ENCODE measurements at regions not wholly inside any gene's neighbourhood (a gene's known extent, or its start where the extent isn't known, plus 50 kb on each side); places are given as distances from the start of the nearest gene placed in this dataset.

DNA sequence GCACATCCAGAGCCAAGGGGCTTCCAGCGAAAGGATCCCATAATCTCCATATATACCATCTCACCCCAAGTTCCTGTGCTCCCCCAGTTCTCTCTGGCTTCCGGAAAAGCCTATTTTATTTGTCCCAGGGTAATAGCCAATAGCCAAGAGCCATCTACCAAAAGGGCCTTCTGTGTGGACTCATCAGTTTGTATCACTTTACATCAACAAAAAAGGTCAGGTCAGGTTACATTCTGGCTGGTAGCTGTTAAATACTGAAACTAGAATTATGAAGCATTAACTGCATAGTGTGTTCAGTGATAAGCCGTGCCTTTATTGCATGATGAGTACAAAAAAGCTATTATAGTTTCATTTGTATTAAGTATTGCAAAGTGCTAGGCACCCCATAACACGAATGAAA is 223.7 kb downstream of the IRS1 start:
- Histone ChIP-seq H3K4me3 (no peak overlapping the region), H3K4me1 (replicated peaks) (peaks cover 25% of the 10 kb centered on the region), H3K27ac (no peak overlapping the region), H3K36me3 (no peaks in the 10 kb centered on the region), H3K9me3 (replicated peaks) (no peaks in the 10 kb centered on the region), H3K27me3 (replicated peaks) (no peaks in the 10 kb centered on the region)
- DNase-seq (ENCODE audit: low read depth in 1 of 2, low spot score in 2 of 2) = no peak

DNA sequence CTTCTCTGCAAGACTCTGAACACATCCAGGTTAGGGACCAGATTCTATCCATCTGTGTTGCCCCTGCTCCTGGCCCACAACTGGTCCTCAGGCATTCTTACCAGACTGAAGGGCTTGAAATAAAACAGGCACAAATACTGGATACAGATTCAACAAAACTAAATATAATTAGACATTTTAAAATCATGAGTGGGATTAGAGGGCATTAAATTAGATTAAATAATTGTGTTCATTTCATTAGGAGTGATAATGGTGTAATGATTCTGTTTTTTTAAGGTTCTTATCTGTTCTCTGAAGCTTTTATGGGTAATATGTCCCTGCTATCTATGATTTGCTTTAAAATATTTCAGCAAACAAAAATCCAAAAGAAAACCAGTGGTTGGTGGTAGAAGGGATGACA is 226.5 kb downstream of the IRS1 start:
- no peaks in the 10 kb centered on the region for H3K9me3 ChIP-seq (replicated peaks)
- H3K36me3 ChIP-seq = no peaks in the 10 kb centered on the region
- 0 out of 2 replicates have a peak, but pooled peaks cover 3% of the 10 kb centered on the region for H3K4me1 ChIP-seq (replicated peaks)
- DNase-seq (ENCODE audit: low read depth in 1 of 2, low spot score in 2 of 2) = no peak
- no peak overlapping the region for H3K4me3 ChIP-seq
- no peaks in the 10 kb centered on the region for H3K27me3 ChIP-seq (replicated peaks)
- H3K27ac ChIP-seq = no peak overlapping the region

DNA sequence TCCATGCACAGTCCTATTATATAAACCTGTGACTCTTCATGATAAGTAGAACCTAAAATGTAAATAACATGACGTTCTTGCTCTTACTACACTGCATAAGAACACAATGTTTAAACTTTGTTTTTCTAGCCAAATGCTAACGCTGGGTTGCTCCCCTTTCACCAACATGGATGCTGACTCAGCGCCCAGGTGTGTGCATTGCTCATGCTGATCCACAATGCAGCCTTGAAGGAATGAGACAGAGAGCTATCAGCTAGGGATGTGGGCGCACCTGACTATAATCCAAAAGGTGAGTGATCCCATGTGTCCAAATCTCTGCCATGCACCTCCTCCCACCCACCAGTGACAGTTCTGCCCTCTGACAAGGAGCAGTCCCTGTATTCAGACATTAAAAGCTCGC is 235.0 kb downstream of the IRS1 start:
- no peaks in the 10 kb centered on the region for H3K9me3 ChIP-seq (replicated peaks)
- no peaks in the 10 kb centered on the region for H3K36me3 ChIP-seq
- no peak overlapping the region for H3K4me3 ChIP-seq
- H3K27me3 ChIP-seq (replicated peaks) = no peaks in the 10 kb centered on the region
- no peak for DNase-seq (ENCODE audit: low read depth in 1 of 2, low spot score in 2 of 2)
- no peaks in the 10 kb centered on the region for H3K4me1 ChIP-seq (replicated peaks)
- H3K27ac ChIP-seq = no peak overlapping the region

DNA sequence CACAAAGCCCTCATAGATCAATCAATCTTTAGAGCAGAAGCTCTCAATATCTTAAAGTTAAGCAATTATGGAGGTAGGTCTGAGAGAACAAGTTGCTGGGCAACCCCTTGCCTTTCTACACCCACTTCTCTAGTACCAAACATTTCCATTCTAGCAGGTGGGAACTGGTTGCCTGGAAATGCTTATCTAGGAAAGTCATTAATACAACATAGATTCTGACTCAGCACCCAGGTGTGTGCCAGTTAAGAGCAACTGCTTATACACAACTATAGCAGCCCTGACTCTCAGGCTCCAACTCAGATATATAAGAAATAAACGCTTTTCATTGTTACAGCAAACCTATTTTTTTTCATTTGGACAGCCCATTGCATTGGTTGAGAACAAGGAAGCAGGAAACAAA is 237.7 kb downstream of the IRS1 start:
- no peak overlapping the region for H3K27ac ChIP-seq
- H3K4me1 ChIP-seq (replicated peaks) = peaks cover under 1% of the 10 kb centered on the region
- no peaks in the 10 kb centered on the region for H3K9me3 ChIP-seq (replicated peaks)
- no peaks in the 10 kb centered on the region for H3K36me3 ChIP-seq
- H3K27me3 ChIP-seq (replicated peaks) = no peaks in the 10 kb centered on the region
- DNase-seq (ENCODE audit: low read depth in 1 of 2, low spot score in 2 of 2) = no peak
- no peak overlapping the region for H3K4me3 ChIP-seq

DNA sequence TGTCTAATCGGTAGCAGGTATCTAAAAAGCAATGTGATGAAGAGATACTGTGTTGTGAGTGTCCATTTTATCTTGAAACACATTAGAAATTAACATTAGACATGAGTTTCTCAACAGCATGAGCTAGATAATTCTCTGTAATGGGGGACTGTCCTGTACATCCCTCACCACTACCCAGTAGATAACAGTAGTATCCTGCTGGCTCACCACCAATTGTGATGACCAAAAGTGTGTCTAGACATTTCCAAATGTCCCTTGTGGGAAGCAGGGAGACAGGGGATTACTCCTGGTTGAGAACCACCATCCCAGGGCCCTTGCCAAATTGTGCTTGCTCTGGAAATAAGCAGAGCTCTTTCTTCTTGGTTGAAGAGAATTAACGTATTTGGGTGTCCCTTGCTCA is 239.3 kb downstream of the IRS1 start:
- Histone ChIP-seq H3K4me1 (replicated peaks) (peaks cover 17% of the 10 kb centered on the region), H3K9me3 (replicated peaks) (no peaks in the 10 kb centered on the region), H3K36me3 (no peaks in the 10 kb centered on the region), H3K27ac (no peak overlapping the region), H3K27me3 (replicated peaks) (no peaks in the 10 kb centered on the region), H3K4me3 (no peak overlapping the region)
- no peak for DNase-seq (ENCODE audit: low read depth in 1 of 2, low spot score in 2 of 2)

DNA sequence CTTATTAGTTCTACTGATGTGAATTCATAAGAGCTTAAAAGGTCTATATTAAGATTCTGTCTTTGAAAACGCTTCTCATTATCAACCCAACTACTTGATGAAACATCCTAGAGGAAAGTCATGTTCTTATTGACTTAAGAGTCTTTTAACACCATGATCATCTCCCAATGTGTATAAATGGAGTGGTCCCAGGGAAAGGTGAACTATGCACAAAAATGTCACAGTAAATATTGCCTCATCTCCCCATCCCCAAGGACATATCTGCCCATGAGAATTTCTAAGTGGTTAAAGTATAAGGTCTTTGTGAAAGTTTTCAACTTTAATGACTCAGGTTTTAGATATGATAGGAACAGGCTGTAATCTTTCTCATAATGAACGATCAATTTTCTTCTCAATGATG is 240.1 kb downstream of the IRS1 start:
- no peak overlapping the region for H3K27ac ChIP-seq
- H3K4me3 ChIP-seq = no peak overlapping the region
- H3K9me3 ChIP-seq (replicated peaks) = no peaks in the 10 kb centered on the region
- H3K36me3 ChIP-seq = no peaks in the 10 kb centered on the region
- peaks cover 24% of the 10 kb centered on the region for H3K4me1 ChIP-seq (replicated peaks)
- H3K27me3 ChIP-seq (replicated peaks) = no peaks in the 10 kb centered on the region
- DNase-seq (ENCODE audit: low read depth in 1 of 2, low spot score in 2 of 2) = no peak

DNA sequence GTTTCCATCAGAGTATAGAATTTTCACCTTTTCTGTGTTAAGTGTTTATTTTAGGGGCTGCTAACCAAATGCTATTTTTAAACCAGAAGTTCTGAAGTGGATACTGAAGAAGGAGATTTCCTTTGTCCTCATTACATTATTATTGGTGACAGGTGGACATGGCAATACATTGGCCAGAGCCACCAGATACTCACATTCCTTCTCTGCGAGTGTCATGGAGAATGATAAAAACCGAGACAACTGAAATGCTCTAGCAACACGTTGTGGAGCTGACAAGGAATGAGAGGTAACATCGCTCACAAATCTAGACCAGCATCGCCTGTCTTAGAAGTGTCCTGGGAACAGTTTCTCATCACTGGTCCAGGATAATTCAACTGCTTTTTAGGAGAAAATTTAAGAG is 241.2 kb downstream of the IRS1 start:
- H3K4me1 ChIP-seq (replicated peaks) = peaks cover 36% of the 10 kb centered on the region
- no peak overlapping the region for H3K27ac ChIP-seq
- H3K9me3 ChIP-seq (replicated peaks) = no peaks in the 10 kb centered on the region
- H3K27me3 ChIP-seq (replicated peaks) = no peaks in the 10 kb centered on the region
- H3K36me3 ChIP-seq = no peaks in the 10 kb centered on the region
- DNase-seq (ENCODE audit: low read depth in 1 of 2, low spot score in 2 of 2) = no peak
- no peak overlapping the region for H3K4me3 ChIP-seq

DNA sequence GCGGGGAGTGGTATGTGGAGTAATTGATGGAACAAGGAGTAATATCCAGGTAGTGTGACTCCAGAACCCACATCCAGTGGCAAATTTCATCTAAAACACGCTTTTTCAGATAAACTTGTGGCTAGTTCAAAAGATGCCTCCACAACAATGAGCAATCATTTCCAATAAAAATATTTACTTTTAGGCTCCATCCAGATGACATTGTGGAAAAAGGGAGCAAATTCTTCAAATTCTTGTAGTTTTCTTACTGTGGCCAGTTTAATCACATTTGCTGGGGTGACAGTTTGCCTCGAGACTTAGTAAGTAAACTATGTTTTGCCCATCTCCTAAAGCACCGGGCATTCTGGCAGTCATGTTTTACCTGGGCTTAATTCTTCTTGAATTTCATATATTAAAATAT is 243.6 kb downstream of the IRS1 start:
- Histone ChIP-seq H3K27ac (peak overlapping the region; percentile 77), H3K4me1 (replicated peaks) (peaks cover 55% of the 10 kb centered on the region), H3K9me3 (replicated peaks) (no peaks in the 10 kb centered on the region), H3K27me3 (replicated peaks) (no peaks in the 10 kb centered on the region), H3K4me3 (no peak overlapping the region), H3K36me3 (no peaks in the 10 kb centered on the region)
- peak; percentile 59 to 91 for DNase-seq (ENCODE audit: low read depth in 1 of 2, low spot score in 2 of 2)

DNA sequence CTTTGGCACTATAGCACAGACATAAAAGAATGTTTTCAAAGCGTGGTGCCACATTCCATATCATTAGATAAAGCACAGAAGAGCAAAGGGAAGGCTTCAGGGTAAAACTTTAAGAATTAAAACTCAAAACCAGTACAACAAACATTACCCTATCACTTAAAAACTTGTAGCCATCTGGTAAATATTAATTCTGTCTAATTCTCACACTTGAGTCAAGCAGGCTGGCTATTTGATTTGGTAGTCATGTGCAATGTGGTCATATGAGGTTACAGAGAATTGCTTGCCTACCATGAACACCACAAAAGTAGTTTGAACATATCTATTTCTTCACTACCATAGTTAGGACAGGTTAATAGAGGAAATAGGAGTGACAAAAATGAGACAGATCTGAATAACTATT is 244.9 kb downstream of the IRS1 start:
- H3K27me3 ChIP-seq (replicated peaks) = no peaks in the 10 kb centered on the region
- H3K4me3 ChIP-seq = no peak overlapping the region
- DNase-seq (ENCODE audit: low read depth in 1 of 2, low spot score in 2 of 2) = peak in 1 of 2 experiments; percentile 25
- no peaks in the 10 kb centered on the region for H3K36me3 ChIP-seq
- peaks cover 55% of the 10 kb centered on the region for H3K4me1 ChIP-seq (replicated peaks)
- H3K27ac ChIP-seq = peak overlapping the region; percentile 77; the same call in 1 of the 2 replicates
- no peaks in the 10 kb centered on the region for H3K9me3 ChIP-seq (replicated peaks)

DNA sequence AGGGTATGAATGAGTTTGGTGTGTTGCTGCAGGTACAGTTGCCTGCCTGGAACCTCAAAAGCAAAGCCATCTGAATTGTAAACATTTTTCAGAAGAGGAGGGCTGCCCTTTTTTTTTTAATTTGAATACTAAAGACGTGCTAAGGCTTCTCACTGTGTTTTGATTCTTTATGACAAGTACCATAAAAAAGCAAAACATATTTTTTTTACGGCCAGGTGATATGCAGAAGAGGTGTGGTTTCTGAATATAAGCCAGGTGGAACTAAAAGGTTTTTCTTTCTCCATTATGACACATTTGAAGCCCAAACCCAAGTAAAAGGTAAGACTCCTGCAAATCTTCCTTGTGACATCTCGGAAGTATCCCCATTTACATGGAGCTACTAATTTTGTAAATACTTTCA is 246.3 kb downstream of the IRS1 start:
- DNase-seq (ENCODE audit: low read depth in 1 of 2, low spot score in 2 of 2) = no peak
- no peak overlapping the region for H3K27ac ChIP-seq
- H3K27me3 ChIP-seq (replicated peaks) = no peaks in the 10 kb centered on the region
- no peak overlapping the region for H3K4me3 ChIP-seq
- H3K36me3 ChIP-seq = no peaks in the 10 kb centered on the region
- no peaks in the 10 kb centered on the region for H3K9me3 ChIP-seq (replicated peaks)
- peaks cover 60% of the 10 kb centered on the region for H3K4me1 ChIP-seq (replicated peaks)

DNA sequence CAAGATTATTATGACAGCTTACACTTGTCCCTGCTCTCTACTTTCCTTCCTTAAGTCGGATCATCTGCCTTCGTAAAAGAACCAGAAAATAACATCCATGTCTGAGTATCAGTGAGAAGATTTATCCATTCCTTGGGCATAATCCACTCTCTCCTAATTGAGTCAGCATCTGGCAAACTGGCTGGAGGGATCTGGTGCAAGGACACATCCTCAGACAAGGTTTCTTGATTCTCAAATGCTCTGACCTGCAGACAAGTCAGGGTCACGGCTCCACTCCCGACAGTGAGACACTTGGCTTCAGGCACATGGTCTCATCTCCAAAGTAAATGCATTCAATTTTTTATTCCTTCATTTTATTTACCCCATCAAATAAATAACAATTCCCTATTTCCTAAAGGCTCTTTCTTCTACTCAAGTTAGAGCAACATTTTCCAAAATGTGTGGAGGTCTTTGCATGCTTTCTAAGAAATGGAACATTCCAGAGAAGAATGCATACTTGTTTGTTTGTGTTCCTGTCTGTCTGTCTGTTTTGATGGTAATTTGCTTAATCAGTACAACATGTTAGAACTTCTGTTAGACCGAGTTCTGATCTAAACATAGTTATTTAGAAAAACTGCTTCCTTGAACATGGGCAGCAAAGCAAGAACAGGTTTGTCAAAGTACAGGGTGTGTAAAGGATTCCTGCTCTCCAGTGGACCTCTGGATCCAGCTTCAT is 246.9 kb downstream of the IRS1 start:
- Histone ChIP-seq H3K36me3 (no peaks in the 10 kb centered on the region), H3K27me3 (replicated peaks) (no peaks in the 10 kb centered on the region), H3K27ac (peak overlapping the region; percentile 4; the same call in 1 of the 2 replicates), H3K4me3 (no peak overlapping the region), H3K9me3 (replicated peaks) (no peaks in the 10 kb centered on the region), H3K4me1 (replicated peaks) (peaks cover 60% of the 10 kb centered on the region)
- DNase-seq (ENCODE audit: low read depth in 1 of 2, low spot score in 2 of 2) = peak in 1 of 2 experiments; percentile 60

DNA sequence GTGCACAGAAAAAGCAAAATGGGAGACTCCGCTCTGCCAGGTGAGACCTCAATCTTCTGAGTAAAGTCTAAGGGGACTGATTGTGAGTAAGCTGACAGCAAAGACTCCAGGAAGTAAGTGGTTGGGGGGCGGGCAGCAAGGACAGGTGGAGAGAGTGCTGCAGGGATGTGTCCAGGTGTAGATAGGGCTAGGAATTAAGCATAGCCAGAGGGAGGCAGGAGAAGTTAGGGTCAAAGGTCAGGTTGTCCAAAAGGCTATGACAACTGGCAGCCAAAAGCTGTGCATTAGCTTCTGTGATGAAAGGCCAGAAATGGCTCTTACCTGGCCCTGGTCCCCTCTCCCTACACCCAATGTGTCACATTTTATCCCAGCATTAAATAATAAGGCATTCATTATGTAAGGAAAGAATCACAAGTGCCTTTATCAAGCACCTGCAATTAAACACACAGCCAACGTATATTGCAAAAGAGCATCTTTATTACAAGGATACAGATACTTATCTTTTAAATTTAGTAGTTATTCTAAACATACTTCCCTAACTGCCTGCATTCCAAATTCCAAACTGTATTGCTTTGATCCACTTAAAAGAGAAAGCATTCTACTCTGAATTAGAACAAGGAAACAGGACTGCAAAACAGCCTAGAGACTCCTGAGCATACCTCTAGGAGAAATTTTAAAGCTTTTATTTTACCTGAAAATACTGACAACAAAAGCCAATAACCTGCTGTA is 247.9 kb downstream of the IRS1 start:
- no peak for DNase-seq (ENCODE audit: low read depth in 1 of 2, low spot score in 2 of 2)
- H3K27me3 ChIP-seq (replicated peaks) = no peaks in the 10 kb centered on the region
- peaks cover 57% of the 10 kb centered on the region for H3K4me1 ChIP-seq (replicated peaks)
- no peaks in the 10 kb centered on the region for H3K36me3 ChIP-seq
- no peaks in the 10 kb centered on the region for H3K9me3 ChIP-seq (replicated peaks)
- no peak overlapping the region for H3K4me3 ChIP-seq
- H3K27ac ChIP-seq = no peak overlapping the region

DNA sequence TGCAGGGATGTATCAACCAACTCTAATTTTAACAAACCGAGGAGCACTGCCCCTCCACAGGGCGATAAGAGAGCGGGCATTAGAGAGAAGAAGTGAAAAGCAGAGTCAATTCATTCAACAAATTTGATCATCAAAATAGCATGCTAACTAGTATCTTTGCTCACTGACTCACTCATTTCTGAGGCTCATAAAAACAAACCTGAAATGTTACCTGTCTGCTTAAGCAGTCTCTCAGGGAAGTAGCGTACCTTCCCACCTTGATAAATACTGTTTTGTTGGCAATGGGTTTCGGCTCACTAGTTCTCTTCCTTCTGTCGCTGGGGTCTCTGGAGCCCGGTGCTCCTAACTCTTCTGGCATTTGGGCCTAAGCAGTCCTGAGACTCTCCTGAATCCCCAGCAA is 248.8 kb downstream of the IRS1 start:
- Histone ChIP-seq H3K4me1 (replicated peaks) (peaks cover 48% of the 10 kb centered on the region), H3K9me3 (replicated peaks) (no peaks in the 10 kb centered on the region), H3K27me3 (replicated peaks) (no peaks in the 10 kb centered on the region), H3K27ac (no peak overlapping the region), H3K4me3 (no peak overlapping the region), H3K36me3 (no peaks in the 10 kb centered on the region)
- DNase-seq (ENCODE audit: low read depth in 1 of 2, low spot score in 2 of 2) = no peak

DNA sequence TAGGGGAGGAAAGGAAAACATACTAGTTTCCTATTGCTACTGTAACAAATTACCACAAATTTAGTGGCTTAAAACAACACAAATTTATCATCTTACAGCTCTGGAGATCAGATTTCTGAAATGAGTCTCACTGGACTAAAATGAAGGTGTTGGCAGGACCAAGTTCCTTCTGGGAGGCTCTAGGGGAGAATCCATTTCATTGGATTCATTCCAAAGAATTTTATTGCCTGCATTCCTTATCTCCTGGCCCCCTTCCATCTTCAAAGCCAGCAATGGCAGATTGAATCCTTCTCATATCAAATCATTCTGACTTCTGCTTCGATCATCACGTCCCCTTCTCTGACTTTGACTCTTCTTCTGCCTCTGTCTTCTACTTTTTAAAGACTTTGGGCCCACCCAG is 250.9 kb downstream of the IRS1 start:
- Histone ChIP-seq H3K36me3 (no peaks in the 10 kb centered on the region), H3K27me3 (replicated peaks) (no peaks in the 10 kb centered on the region), H3K4me1 (replicated peaks) (peaks cover 27% of the 10 kb centered on the region), H3K4me3 (no peak overlapping the region), H3K9me3 (replicated peaks) (0 out of 2 replicates have a peak, but pooled peaks cover 3% of the 10 kb centered on the region), H3K27ac (no peak overlapping the region)
- no peak for DNase-seq (ENCODE audit: low read depth in 1 of 2, low spot score in 2 of 2)

Measured in SJSA1 (cell line).